ENCODE measurements at regions not wholly inside any gene's neighbourhood (a gene's known extent, or its start where the extent isn't known, plus 50 kb on each side); places are given as distances from the start of the nearest gene placed in this dataset.

- TF ChIP-seq CTCF (IDR thresholded peaks at IDR 0.05; ENCODE audit: borderline replicate concordance, insufficient read depth, low read depth, low read length): no peak
- H3K4me3 ChIP-seq (ENCODE audit: low read depth, low read length): no peak overlapping the region
Measured at GRCh38 chr21:28234326-28234725, 758.4 kb downstream of the LTN1 start.

- no peak for TF ChIP-seq CTCF (IDR thresholded peaks at IDR 0.05; ENCODE audit: borderline replicate concordance, insufficient read depth, low read depth, low read length)
- no peak overlapping the region for H3K4me3 ChIP-seq (ENCODE audit: low read depth, low read length)
Measured at GRCh38 chr21:28233536-28234220, 759.0 kb downstream of the LTN1 start.

- no peak for TF ChIP-seq CTCF (IDR thresholded peaks at IDR 0.05; ENCODE audit: borderline replicate concordance, insufficient read depth, low read depth, low read length)
- no peak overlapping the region for H3K4me3 ChIP-seq (ENCODE audit: low read depth, low read length)
Measured at GRCh38 chr21:28230559-28230958, 762.1 kb downstream of the LTN1 start.

- no peak for TF ChIP-seq CTCF (IDR thresholded peaks at IDR 0.05; ENCODE audit: borderline replicate concordance, insufficient read depth, low read depth, low read length)
- H3K4me3 ChIP-seq (ENCODE audit: low read depth, low read length): no peak overlapping the region
Measured at GRCh38 chr21:28229814-28230213, 762.9 kb downstream of the LTN1 start.

- no peak for TF ChIP-seq CTCF (IDR thresholded peaks at IDR 0.05; ENCODE audit: borderline replicate concordance, insufficient read depth, low read depth, low read length)
- no peak overlapping the region for H3K4me3 ChIP-seq (ENCODE audit: low read depth, low read length)
Measured at GRCh38 chr21:28228636-28228995, 764.1 kb downstream of the LTN1 start.

GRCh38 chr21:28227881-28228635, 764.6 kb downstream of the LTN1 start:
- no peak overlapping the region for H3K4me3 ChIP-seq (ENCODE audit: low read depth, low read length)
- TF ChIP-seq CTCF (IDR thresholded peaks at IDR 0.05; ENCODE audit: borderline replicate concordance, insufficient read depth, low read depth, low read length): no peak

- no peak for TF ChIP-seq CTCF (IDR thresholded peaks at IDR 0.05; ENCODE audit: borderline replicate concordance, insufficient read depth, low read depth, low read length)
- no peak overlapping the region for H3K4me3 ChIP-seq (ENCODE audit: low read depth, low read length)
Measured at GRCh38 chr21:28226563-28226962, 766.1 kb downstream of the LTN1 start.
